Parathyroid adenoma (tissue), 2 donors: ENCODE measurements at regions not wholly inside any gene's neighbourhood (a gene's known extent, or its start where the extent isn't known, plus 50 kb on each side); places are given as distances from the start of the nearest gene placed in this dataset.
"Not testable (repeated sequence)": the region's sequence is repeated elsewhere in the genome, so short reads cannot be mapped to it uniquely, and the experiment has no call there.

Source experiments
- H2AFZ ChIP-seq: fragments of 300-600 bp; sonication (generic); one replicate; pipeline ENCODE4 v1.7.0; 2017; ENCODE audit warnings: antibody characterized with exemption, mild to moderate bottlenecking
- H3K27ac ChIP-seq: fragments of 300-600 bp; sonication (generic); one replicate; pipeline ENCODE4 v1.7.0; 2017
- H3K27me3 ChIP-seq: fragments of 300-600 bp; sonication (generic); one replicate; pipeline ENCODE4 v1.7.0; 2017; ENCODE audit warnings: low read length; ENCODE audit not compliant: control insufficient read depth, insufficient read depth
- H3K36me3 ChIP-seq: fragments of 300-600 bp; sonication (generic); one replicate; pipeline ENCODE4 v1.7.0; 2017; ENCODE audit warnings: low read length; ENCODE audit not compliant: control insufficient read depth, insufficient read depth
- H3K4me1 ChIP-seq: fragments of 300-600 bp; sonication (generic); one replicate; pipeline ENCODE4 v1.7.0; 2017; ENCODE audit warnings: control low read depth
- H3K4me2 ChIP-seq: fragments of 300-600 bp; sonication (generic); one replicate; pipeline ENCODE4 v1.7.0; 2017; ENCODE audit warnings: low read length
- H3K4me3 ChIP-seq: fragments of 300-600 bp; sonication (generic); one replicate; pipeline ENCODE4 v1.7.0; 2017; ENCODE audit warnings: low read depth, low read length
- H3K79me2 ChIP-seq: fragments of 300-600 bp; sonication (generic); one replicate; pipeline ENCODE4 v1.7.0; 2017; ENCODE audit warnings: control low read depth
- H3K9ac ChIP-seq: fragments of 300-600 bp; sonication (generic); one replicate; pipeline ENCODE4 v1.7.0; 2017; ENCODE audit warnings: mild to moderate bottlenecking
- H3K9me3 ChIP-seq: fragments of 300-600 bp; sonication (generic); one replicate; pipeline ENCODE4 v1.7.0; 2017; ENCODE audit warnings: low read length; ENCODE audit not compliant: control insufficient read depth
- TF ChIP-seq, protein P1 (sequence below): fragments of 300-600 bp; sonication (generic); IDR thresholded peaks from one replicate; pipeline ENCODE4 v1.7.0; 2017; ENCODE audit warnings: antibody characterized with exemption, mild to moderate bottlenecking
- donor health status: primary hyperparathyroidism.

- no peaks in the 10 kb centered on the region for H3K27me3 ChIP-seq
- no peaks in the 10 kb centered on the region for H3K9me3 ChIP-seq
- no peaks in the 10 kb centered on the region for H3K36me3 ChIP-seq
- no peak overlapping the region for H2AFZ ChIP-seq
- no peaks in the 10 kb centered on the region for H3K79me2 ChIP-seq
- no peak overlapping the region for H3K9ac ChIP-seq
- H3K4me2 ChIP-seq = no peak overlapping the region
- H3K4me3 ChIP-seq = no peak overlapping the region
- H3K4me1 ChIP-seq = no peaks in the 10 kb centered on the region
- TF ChIP-seq, protein P1, sequence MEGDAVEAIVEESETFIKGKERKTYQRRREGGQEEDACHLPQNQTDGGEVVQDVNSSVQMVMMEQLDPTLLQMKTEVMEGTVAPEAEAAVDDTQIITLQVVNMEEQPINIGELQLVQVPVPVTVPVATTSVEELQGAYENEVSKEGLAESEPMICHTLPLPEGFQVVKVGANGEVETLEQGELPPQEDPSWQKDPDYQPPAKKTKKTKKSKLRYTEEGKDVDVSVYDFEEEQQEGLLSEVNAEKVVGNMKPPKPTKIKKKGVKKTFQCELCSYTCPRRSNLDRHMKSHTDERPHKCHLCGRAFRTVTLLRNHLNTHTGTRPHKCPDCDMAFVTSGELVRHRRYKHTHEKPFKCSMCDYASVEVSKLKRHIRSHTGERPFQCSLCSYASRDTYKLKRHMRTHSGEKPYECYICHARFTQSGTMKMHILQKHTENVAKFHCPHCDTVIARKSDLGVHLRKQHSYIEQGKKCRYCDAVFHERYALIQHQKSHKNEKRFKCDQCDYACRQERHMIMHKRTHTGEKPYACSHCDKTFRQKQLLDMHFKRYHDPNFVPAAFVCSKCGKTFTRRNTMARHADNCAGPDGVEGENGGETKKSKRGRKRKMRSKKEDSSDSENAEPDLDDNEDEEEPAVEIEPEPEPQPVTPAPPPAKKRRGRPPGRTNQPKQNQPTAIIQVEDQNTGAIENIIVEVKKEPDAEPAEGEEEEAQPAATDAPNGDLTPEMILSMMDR = no peak
- H3K27ac ChIP-seq = no peak overlapping the region
Measured at GRCh38 chr1:96597218-96597617, 124.4 kb upstream of the PTBP2 start.

DNA sequence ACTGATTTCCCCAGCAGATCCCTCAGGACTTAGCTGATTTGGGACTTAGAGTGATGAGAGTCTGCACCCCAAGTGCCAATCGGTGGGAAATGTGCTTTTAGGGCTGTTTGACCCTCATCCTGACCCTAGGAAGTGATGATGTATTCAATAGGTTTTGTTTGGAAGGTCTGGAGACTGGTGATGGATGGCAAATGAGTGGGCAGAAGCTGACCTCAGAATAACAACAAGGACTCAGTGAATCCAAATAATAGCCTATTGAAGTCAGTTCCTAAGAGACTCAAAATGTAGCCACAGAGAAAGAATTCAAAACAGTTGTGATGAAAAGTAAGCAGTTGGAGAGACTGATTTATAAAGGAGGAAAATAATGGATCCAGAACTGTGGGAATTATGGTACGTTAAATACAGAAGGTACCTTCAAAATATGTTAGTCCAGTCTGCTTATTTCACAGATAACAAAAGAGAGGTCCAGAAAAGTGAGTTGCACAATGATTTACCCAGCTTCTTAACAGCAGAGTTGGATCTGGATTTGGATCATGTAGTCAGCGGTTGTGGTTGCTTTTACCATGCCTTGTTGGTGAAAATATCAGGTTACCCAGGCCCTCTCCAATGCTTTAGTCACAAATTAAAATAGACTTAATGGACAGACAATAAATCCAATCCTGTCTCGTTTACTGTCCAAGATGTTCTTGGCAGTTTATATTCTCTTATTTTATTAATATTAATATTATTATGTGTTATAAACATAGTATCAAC is 123.0 kb upstream of the PTBP2 start:
- H3K27me3 ChIP-seq = no peaks in the 10 kb centered on the region
- no peak overlapping the region for H2AFZ ChIP-seq
- H3K79me2 ChIP-seq = no peaks in the 10 kb centered on the region
- H3K9ac ChIP-seq = no peak overlapping the region
- no peak overlapping the region for H3K4me3 ChIP-seq
- H3K27ac ChIP-seq = no peak overlapping the region
- TF ChIP-seq, protein P1 = no peak
- H3K36me3 ChIP-seq = no peaks in the 10 kb centered on the region
- no peaks in the 10 kb centered on the region for H3K4me1 ChIP-seq
- no peak overlapping the region for H3K4me2 ChIP-seq
- H3K9me3 ChIP-seq = no peaks in the 10 kb centered on the region

GRCh38 chr1:96604620-96605019 is 117.0 kb upstream of the PTBP2 start:
- not testable (repeated sequence) for H3K4me1 ChIP-seq, H3K36me3 ChIP-seq, H3K79me2 ChIP-seq, H3K27ac ChIP-seq, H3K27me3 ChIP-seq, H2AFZ ChIP-seq, H3K4me3 ChIP-seq, H3K4me2 ChIP-seq, H3K9me3 ChIP-seq, H3K9ac ChIP-seq

DNA sequence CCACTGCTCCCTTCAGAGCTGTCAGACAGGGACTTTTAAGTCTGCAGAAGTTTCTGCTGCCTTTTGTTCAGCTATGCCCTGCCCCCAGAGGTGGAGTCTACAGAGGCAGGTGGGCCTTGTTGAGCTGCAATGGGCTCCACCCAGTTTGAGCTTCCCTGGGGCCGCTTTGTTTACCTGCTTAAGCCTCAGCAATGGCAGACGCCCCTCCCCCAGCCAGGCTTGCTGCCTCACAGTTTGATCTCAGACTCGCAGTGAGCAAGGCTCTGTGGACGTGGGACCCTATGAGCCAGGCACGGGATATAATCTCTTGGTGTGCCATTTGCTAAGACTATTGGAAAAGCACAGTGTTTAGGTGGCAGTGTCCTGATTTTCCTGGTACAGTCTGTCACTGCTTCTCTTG is 104.2 kb upstream of the PTBP2 start:
- H3K27ac ChIP-seq, H3K9me3 ChIP-seq, H3K4me2 ChIP-seq, H3K4me1 ChIP-seq, H3K79me2 ChIP-seq, H2AFZ ChIP-seq, H3K27me3 ChIP-seq, H3K9ac ChIP-seq, H3K36me3 ChIP-seq, H3K4me3 ChIP-seq: not testable (repeated sequence)

- no peaks in the 10 kb centered on the region for H3K4me1 ChIP-seq
- H3K4me2 ChIP-seq = no peak overlapping the region
- no peak overlapping the region for H3K4me3 ChIP-seq
- no peaks in the 10 kb centered on the region for H3K36me3 ChIP-seq
- TF ChIP-seq, protein P1 = no peak
- H3K79me2 ChIP-seq = no peaks in the 10 kb centered on the region
- no peak overlapping the region for H2AFZ ChIP-seq
- no peaks in the 10 kb centered on the region for H3K9me3 ChIP-seq
- H3K27ac ChIP-seq = no peak overlapping the region
- no peaks in the 10 kb centered on the region for H3K27me3 ChIP-seq
- no peak overlapping the region for H3K9ac ChIP-seq
Measured at GRCh38 chr1:96632045-96632664, 89.4 kb upstream of the PTBP2 start.
